ENCODE measurements at regions not wholly inside any gene's neighbourhood (a gene's known extent, or its start where the extent isn't known, plus 50 kb on each side); places are given as distances from the start of the nearest gene placed in this dataset.

- no peak for ATAC-seq
- H3K36me3 Mint-ChIP-seq, result no peaks in the 10 kb centered on the region
Observed at GRCh38 chr6:50187351-50187921, 137.7 kb upstream of the DEFB112 start.

GRCh38 chr6:50198245-50198644 is 148.5 kb upstream of the DEFB112 start:
- Mint-ChIP-seq H3K27ac (no peak overlapping the region), H3K9me3 (peaks cover 8 to 10% of the 10 kb centered on the region in 2 donors), H3K36me3 (no peaks in the 10 kb centered on the region)
- DNase-seq (ENCODE audit: low spot score in 2 of 2) (no peak), ATAC-seq (no peak)

More at GRCh38 chr6:50187351-50187921, 137.7 kb upstream of the DEFB112 start:
- DNase-seq (ENCODE audit: low spot score in 2 of 2), result no peak
- Mint-ChIP-seq H3K9me3 (peaks cover 13 to 21% of the 10 kb centered on the region in 2 donors), H3K27ac (no peak overlapping the region)

- no peak for ATAC-seq
- H3K9me3 Mint-ChIP-seq, result peaks cover 11 to 14% of the 10 kb centered on the region in 2 donors
- no peak overlapping the region for H3K27ac Mint-ChIP-seq
- no peak for DNase-seq (ENCODE audit: low spot score in 2 of 2)
- no peaks in the 10 kb centered on the region for H3K36me3 Mint-ChIP-seq
Observed at GRCh38 chr6:50202766-50203165, 153.0 kb upstream of the DEFB112 start.

GRCh38 chr6:50211582-50211981 is 161.9 kb upstream of the DEFB112 start:
- DNase-seq (ENCODE audit: low spot score in 2 of 2) (no peak), ATAC-seq (no peak)
- Mint-ChIP-seq H3K9me3 (peaks cover 4 to 12% of the 10 kb centered on the region in 2 donors), H3K27ac (no peak overlapping the region), H3K36me3 (no peaks in the 10 kb centered on the region)

- H3K36me3 Mint-ChIP-seq, result no peaks in the 10 kb centered on the region
- H3K27ac Mint-ChIP-seq, result no peak overlapping the region
- no peak for DNase-seq (ENCODE audit: low spot score in 2 of 2)
- peaks cover 0 to 4% of the 10 kb centered on the region in 2 donors for H3K9me3 Mint-ChIP-seq
- ATAC-seq, result no peak
Observed at GRCh38 chr6:50213146-50213545, 163.4 kb upstream of the DEFB112 start.

GRCh38 chr6:50214937-50215336 is 165.2 kb upstream of the DEFB112 start:
- Mint-ChIP-seq H3K27ac (no peak overlapping the region), H3K36me3 (no peaks in the 10 kb centered on the region), H3K9me3 (no peaks in the 10 kb centered on the region)
- ATAC-seq (no peak), DNase-seq (ENCODE audit: low spot score in 2 of 2) (no peak)

- no peak overlapping the region for H3K27ac Mint-ChIP-seq
- H3K9me3 Mint-ChIP-seq, result peaks cover 3 to 7% of the 10 kb centered on the region in 2 donors
- H3K36me3 Mint-ChIP-seq, result no peaks in the 10 kb centered on the region
- no peak for DNase-seq (ENCODE audit: low spot score in 2 of 2)
- no peak for ATAC-seq
Observed at GRCh38 chr6:50217841-50218240, 168.1 kb upstream of the DEFB112 start.

- Mint-ChIP-seq H3K9me3 (peaks cover 15 to 19% of the 10 kb centered on the region in 2 donors), H3K36me3 (no peaks in the 10 kb centered on the region), H3K27ac (no peak overlapping the region)
- DNase-seq (ENCODE audit: low spot score in 2 of 2), result no peak
- no peak for ATAC-seq
Observed at GRCh38 chr6:50236164-50236563, 186.4 kb upstream of the DEFB112 start.

GRCh38 chr6:50239853-50240252 is 190.1 kb upstream of the DEFB112 start:
- ATAC-seq, result no peak
- Mint-ChIP-seq H3K9me3 (peaks cover 6 to 11% of the 10 kb centered on the region in 2 donors), H3K36me3 (no peaks in the 10 kb centered on the region), H3K27ac (no peak overlapping the region)
- DNase-seq (ENCODE audit: low spot score in 2 of 2), result no peak

- no peaks in the 10 kb centered on the region for H3K36me3 Mint-ChIP-seq
- no peak overlapping the region for H3K27ac Mint-ChIP-seq
- H3K9me3 Mint-ChIP-seq, result peaks cover 5 to 6% of the 10 kb centered on the region in 2 donors
- no peak for ATAC-seq
- no peak for DNase-seq (ENCODE audit: low spot score in 2 of 2)
Observed at GRCh38 chr6:50240986-50241385, 191.3 kb upstream of the DEFB112 start.

GRCh38 chr6:50249493-50249892 is 199.8 kb upstream of the DEFB112 start:
- no peak for DNase-seq (ENCODE audit: low spot score in 2 of 2)
- Mint-ChIP-seq H3K36me3 (no peaks in the 10 kb centered on the region), H3K27ac (no peak overlapping the region), H3K9me3 (peaks cover 10 to 20% of the 10 kb centered on the region in 2 donors)
- no peak for ATAC-seq

GRCh38 chr6:50257322-50257721 is 207.6 kb upstream of the DEFB112 start:
- H3K9me3 Mint-ChIP-seq, result peaks cover 15 to 36% of the 10 kb centered on the region in 2 donors
- no peak overlapping the region for H3K27ac Mint-ChIP-seq
- DNase-seq (ENCODE audit: low spot score in 2 of 2) (no peak), ATAC-seq (no peak)
- no peaks in the 10 kb centered on the region for H3K36me3 Mint-ChIP-seq

GRCh38 chr6:50259903-50260302 is 210.2 kb upstream of the DEFB112 start:
- Mint-ChIP-seq H3K27ac (no peak overlapping the region), H3K9me3 (peaks cover 15 to 34% of the 10 kb centered on the region in 2 donors), H3K36me3 (no peaks in the 10 kb centered on the region)
- DNase-seq (ENCODE audit: low spot score in 2 of 2) (no peak), ATAC-seq (no peak)

- no peaks in the 10 kb centered on the region for H3K36me3 Mint-ChIP-seq
- ATAC-seq (no peak), DNase-seq (ENCODE audit: low spot score in 2 of 2) (no peak)
- no peak overlapping the region for H3K27ac Mint-ChIP-seq
- peaks cover 11 to 23% of the 10 kb centered on the region in 2 donors for H3K9me3 Mint-ChIP-seq
Observed at GRCh38 chr6:50264995-50265571, 215.4 kb upstream of the DEFB112 start.

GRCh38 chr6:50270415-50270814 is 220.7 kb upstream of the DEFB112 start:
- DNase-seq (ENCODE audit: low spot score in 2 of 2) (no peak), ATAC-seq (no peak)
- H3K36me3 Mint-ChIP-seq, result no peaks in the 10 kb centered on the region
- H3K9me3 Mint-ChIP-seq, result peaks cover 10 to 14% of the 10 kb centered on the region in 2 donors
- no peak overlapping the region for H3K27ac Mint-ChIP-seq

- DNase-seq (ENCODE audit: low spot score in 2 of 2) (no peak), ATAC-seq (no peak)
- Mint-ChIP-seq H3K27ac (no peak overlapping the region), H3K36me3 (no peaks in the 10 kb centered on the region), H3K9me3 (peaks cover 10 to 13% of the 10 kb centered on the region in 2 donors)
Observed at GRCh38 chr6:50271266-50271665, 221.5 kb upstream of the DEFB112 start.

- Mint-ChIP-seq H3K36me3 (no peaks in the 10 kb centered on the region), H3K27ac (no peak overlapping the region), H3K9me3 (peaks cover 10 to 13% of the 10 kb centered on the region in 2 donors)
- DNase-seq (ENCODE audit: low spot score in 2 of 2) (no peak), ATAC-seq (no peak)
Observed at GRCh38 chr6:50271817-50272216, 222.1 kb upstream of the DEFB112 start.

- no peak for DNase-seq (ENCODE audit: low spot score in 2 of 2)
- H3K27ac Mint-ChIP-seq, result no peak overlapping the region
- no peak for ATAC-seq
- H3K36me3 Mint-ChIP-seq, result no peaks in the 10 kb centered on the region
- peaks cover 10 to 13% of the 10 kb centered on the region in 2 donors for H3K9me3 Mint-ChIP-seq
Observed at GRCh38 chr6:50272611-50273010, 222.9 kb upstream of the DEFB112 start.

All from activated naive CD4-positive, alpha-beta T cell treated with anti-CD3 and anti-CD28 coated beads, Interleukin-2, amount 50 U/mL, for 72 hours (primary cell).